Motor neuron (in vitro differentiated cells): ENCODE measurements at regions not wholly inside any gene's neighbourhood (a gene's known extent, or its start where the extent isn't known, plus 50 kb on each side); places are given as distances from the start of the nearest gene placed in this dataset.
A peak's percentile ranks its signal among the peaks of the same experiment; 100 is the strongest.

Experiments
- ATAC-seq, 8 experiments: fragments of 200-7000 bp; cut with Tn5 transposase; replicated peaks in 6 of 8; 2 replicates each; pipeline ENCODE4 v1.8.0; 2021; ENCODE audit warnings: mild to moderate bottlenecking in 8 of 8, moderate library complexity in 8 of 8
- H3K27ac ChIP-seq, 2 donors: fragments of 250-450 bp; sonication (Bioruptor Pico); 2 replicates each; pipeline ENCODE4 v1.9.0; 2021; ENCODE audit warnings: antibody characterized with exemption in 2 of 2, mild to moderate bottlenecking in 2 of 2, moderate library complexity in 1 of 2
- H3K4me1 ChIP-seq, 2 donors: fragments of 250-450 bp; sonication (Bioruptor Pico); replicated peaks in 1 of 2; 2 replicates each; pipeline ENCODE4 v1.6.1; 2021; ENCODE audit warnings: antibody characterized with exemption in 2 of 2, mild to moderate bottlenecking in 2 of 2, moderate library complexity in 1 of 2
- H3K4me3 ChIP-seq, 5 donors: fragments of 250-450 bp; sonication (Bioruptor Pico); 2 replicates each; pipeline ENCODE4 v1.9.0; 2021; ENCODE audit warnings: antibody characterized with exemption in 5 of 5, mild to moderate bottlenecking in 5 of 5, moderate library complexity in 4 of 5
- WGBS, 10 experiments: fragments of 450-650 bp; shearing (Covaris generic); methylation state at CpG; one replicate each; pipeline ENCODE4 v1.0.0; 2022; 5-methylcytosine and 5-hydroxymethylcytosine counted together
- in situ Hi-C, 9 experiments: fragments of 400-800 bp; cut with MboI; loops; one replicate each; pipeline ENCODE4 v1.15.0; 2021; ENCODE audit warnings: low sequenced_read_pairs in 9 of 9, low pct_unique_long_range_greater_than_20kb in 2 of 9; ENCODE audit not compliant: unreplicated experiment in 9 of 9

DNA sequence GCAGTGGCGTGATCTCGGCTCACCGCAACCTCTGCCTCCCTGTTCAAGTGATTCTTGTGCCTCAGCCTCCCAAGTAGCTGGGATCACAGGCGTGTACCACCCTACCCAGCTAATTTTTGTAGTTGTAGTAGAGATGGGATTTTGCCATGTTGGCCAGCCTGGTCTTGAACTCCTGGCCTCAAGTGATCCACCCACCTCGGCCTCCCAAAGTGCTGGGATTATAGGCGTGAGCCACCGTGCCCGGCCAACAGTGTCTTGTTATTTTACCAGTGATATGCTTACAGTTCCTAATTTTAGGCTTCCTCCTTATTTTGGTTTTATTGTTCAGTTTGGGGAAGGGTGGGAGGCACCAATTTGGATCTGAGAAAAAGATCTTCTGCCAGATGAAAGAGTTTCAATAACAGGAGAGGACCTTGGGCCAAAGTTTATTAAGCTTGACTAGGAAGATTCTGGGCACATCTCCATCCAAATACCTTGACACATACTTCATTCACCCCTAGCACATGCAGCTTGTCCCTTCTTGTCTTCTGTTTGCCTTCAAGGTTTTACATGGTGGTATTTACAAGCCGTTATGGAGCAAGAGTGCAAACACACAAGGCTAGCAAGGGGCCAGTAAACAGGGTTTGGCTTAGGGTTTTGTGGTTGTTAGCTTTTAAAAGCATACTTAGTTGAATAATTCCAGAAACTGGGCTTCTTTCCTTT is 168.1 kb upstream of the DMRT1 start:
- in situ Hi-C loops, result no loop called here
- peak overlapping the region in 1 of 2 donors; percentile 51 for H3K27ac ChIP-seq
- WGBS, 10 experiments, result 28 to 96% (median 60%) methylated on average over 1 to 7 of the region's 9 CpGs; no CpG with 5 or more reads in 1 of the 10 experiments
- ATAC-seq, result peak in 1 of 8 experiments; percentile 42
- H3K4me1 ChIP-seq, result peaks cover 14 to 20% of the 10 kb centered on the region in 2 donors
- no peak overlapping the region for H3K4me3 ChIP-seq

DNA sequence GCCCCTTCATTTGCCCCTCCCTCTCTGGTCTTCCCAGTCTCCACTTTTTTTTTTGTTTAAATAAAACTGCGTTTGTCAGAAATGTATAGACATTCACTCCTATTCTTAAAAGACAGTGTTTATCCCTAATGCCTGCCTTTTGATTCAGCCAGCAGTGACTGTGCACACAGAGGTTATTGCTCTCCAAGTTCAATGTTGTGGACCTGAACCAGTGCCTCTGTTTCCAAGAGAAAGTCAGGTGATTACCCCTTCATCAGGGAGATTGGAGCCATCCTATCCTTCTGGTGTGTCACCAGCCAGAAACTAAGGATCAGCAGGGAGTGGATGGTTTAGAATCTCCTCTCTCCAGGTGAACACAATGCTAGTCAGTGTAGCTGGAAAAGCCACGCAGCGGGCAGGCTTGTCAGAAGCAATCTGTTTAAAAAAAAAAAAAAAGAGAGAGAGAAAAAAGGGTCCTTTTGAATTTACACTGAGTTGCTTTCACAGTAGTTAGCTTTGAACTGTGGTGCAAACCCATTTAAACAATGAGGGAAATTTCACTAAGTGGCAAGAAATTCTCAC is 167.5 kb upstream of the DMRT1 start:
- peak in 5 of 8 experiments; percentile 31 to 64 (median 44) for ATAC-seq
- H3K4me1 ChIP-seq, result peaks cover 14 to 20% of the 10 kb centered on the region in 2 donors
- 0 to 90% (median 37%) methylated on average over 1 to 3 of the region's 3 CpGs for WGBS, 10 experiments
- H3K27ac ChIP-seq, result peak overlapping the region in 1 of 2 donors; percentile 25
- no peak overlapping the region for H3K4me3 ChIP-seq
- in situ Hi-C loops, result no loop called here

DNA sequence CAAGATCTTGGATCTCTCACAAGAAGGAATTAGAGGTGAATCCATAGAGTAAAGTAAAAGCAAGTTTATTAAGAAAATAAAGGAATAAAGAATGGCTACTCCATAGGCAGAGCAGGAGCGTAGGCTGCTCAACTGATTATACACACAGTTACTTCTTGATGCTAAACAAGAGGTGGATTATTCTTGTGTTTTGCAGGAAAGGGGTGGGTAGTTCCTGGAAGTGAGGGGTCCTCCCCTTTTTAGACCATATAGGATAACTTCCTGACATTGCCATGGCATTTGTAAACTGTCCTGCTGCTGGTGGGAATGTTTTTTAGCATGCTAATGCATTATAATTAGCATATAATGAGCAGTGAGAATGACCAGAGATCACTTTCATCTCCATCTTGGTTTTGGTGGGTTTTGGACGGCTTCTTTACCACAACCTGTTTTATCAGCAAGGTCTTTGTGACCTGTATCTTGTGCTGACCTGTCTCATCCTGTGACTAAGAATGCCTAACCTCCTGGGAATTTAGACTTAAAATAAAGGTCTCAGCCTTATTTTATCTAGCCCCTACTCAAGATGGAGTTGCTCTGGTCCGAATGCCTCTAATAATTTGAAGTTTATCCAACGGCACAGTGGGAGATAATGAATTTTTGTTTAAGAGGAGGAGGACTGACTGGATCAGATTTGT is 165.7 kb upstream of the DMRT1 start:
- Histone ChIP-seq H3K4me3 (no peak overlapping the region), H3K27ac (no peak overlapping the region), H3K4me1 (peaks cover 14 to 20% of the 10 kb centered on the region in 2 donors)
- peak in 1 of 8 experiments; percentile 44 for ATAC-seq
- WGBS, 10 experiments, result 55 to 86% (median 80%) methylated on average over 1 to 4 of the region's 4 CpGs; no CpG with 5 or more reads in 1 of the 10 experiments
- in situ Hi-C loops, result no loop called here

DNA sequence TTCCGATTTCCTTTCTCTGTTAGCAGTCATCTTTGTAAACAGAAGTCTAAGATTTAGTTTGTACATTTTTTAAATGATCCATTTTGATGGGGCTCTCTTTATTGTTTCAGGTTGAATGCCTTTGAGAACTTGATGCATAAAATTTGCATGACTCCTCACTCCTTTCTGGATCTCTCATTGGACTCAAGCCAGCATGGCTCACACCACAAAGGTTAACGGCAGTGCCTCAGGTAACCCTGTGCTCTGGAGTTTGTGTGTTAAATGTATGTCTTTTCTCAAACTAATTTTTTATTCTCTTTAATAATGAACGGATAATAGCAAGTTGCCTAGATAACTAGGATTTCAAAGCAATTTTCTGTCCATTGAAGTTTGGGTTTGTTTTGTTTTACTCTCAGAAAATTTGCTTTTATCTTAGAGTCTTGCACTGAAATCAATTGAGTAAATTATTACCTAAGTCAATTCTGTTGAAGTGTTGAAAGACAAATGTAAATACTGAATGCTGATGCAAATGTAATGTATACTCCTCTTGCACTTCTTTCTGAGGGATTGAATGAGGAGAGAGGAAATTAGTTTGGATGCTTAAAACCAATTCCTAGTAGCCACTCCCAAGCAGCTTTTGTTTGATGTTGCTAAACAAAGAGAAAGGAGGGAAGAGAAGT is 164.6 kb upstream of the DMRT1 start:
- WGBS, 10 experiments, result 22 to 90% (median 56%) methylated on average over 2 to 3 of the region's 3 CpGs; no CpG with 5 or more reads in 1 of the 10 experiments
- peak in 1 of 8 experiments; percentile 60 for ATAC-seq
- Histone ChIP-seq H3K4me1 (peaks cover 14 to 20% of the 10 kb centered on the region in 2 donors), H3K27ac (no peak overlapping the region), H3K4me3 (no peak overlapping the region)
- in situ Hi-C loops, result no loop called here

DNA sequence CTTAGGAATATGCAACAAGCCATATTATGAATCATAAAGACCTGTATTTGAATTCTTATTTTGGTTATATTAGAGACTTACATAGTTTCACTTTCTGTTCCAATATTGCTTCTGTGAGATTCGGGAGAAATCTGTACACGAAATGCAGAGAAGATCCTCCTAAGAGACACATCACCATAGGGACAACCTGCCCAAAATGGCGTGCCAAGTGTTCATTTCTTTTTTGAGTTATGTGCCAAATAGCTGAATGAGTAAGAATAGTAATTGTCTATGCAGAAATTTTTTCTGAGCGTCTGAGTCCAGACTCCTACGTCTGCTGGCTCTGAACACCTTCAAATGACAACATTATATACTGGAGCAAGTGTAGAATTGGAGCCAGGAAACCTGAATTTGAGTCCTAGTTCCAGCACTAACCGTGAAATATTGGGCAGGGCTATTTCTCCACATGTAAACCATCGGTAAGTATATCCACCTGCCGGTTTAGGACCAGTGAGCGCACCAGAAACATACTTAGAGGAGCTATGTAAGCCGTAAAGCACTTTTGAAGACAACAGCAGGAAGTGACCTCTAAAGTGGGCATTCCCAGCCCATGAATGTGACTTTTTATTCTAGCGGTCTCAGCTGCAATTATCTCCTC is 163.9 kb upstream of the DMRT1 start:
- ATAC-seq, result peak in 3 of 8 experiments; percentile 50 to 81 (median 61)
- 13 to 100% (median 80%) methylated on average over 1 to 11 of the region's 11 CpGs for WGBS, 10 experiments
- H3K27ac ChIP-seq, result no peak overlapping the region
- in situ Hi-C loops, result no loop called here
- no peak overlapping the region for H3K4me3 ChIP-seq
- peaks cover 14 to 19% of the 10 kb centered on the region in 2 donors for H3K4me1 ChIP-seq

DNA sequence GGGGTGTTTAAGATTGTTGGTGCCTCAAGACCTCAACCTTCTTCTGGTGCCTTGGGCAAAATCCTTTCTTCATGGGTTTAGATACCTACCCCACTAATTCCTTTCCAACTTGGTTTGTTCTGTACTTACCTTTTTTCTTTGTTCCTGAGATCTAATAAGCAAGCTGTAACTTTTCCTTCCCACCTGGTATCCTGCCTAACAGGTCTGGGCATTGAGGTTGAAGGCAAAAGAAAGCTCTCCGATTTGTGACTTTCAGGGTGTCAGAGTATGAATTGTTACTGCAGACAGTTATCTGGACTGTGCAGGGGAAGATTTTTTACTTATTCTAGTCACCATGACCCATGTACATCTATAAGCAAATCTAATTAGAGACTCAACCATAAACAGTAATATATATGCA is 162.6 kb upstream of the DMRT1 start:
- Histone ChIP-seq H3K4me1 (peaks cover 9% of the 10 kb centered on the region in 2 donors), H3K27ac (no peak overlapping the region), H3K4me3 (no peak overlapping the region)
- 100% methylated on average over 1 of the region's 1 CpG; no CpG with 5 or more reads in 6 of the 10 experiments for WGBS, 10 experiments
- ATAC-seq, result no peak
- in situ Hi-C loops, result no loop called here

DNA sequence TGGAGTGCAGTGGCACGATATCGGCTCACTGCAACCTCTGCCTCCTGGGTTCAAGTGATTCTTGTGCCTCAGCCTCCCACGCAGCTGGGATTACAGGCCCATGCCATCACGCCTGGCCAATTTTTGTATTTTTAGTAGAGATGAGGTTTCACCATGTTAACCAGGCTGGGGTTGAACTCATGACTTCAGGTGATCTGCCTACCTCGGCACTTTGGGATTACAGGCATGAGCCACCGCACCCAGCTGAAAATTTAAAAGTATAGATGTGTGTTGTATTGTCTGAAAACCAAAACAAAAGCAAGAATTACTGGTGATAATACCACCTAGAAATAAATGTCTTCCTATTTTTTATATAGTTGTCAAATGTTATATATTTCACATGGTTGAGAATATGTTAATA is 162.0 kb upstream of the DMRT1 start:
- in situ Hi-C loops, result no loop called here

DNA sequence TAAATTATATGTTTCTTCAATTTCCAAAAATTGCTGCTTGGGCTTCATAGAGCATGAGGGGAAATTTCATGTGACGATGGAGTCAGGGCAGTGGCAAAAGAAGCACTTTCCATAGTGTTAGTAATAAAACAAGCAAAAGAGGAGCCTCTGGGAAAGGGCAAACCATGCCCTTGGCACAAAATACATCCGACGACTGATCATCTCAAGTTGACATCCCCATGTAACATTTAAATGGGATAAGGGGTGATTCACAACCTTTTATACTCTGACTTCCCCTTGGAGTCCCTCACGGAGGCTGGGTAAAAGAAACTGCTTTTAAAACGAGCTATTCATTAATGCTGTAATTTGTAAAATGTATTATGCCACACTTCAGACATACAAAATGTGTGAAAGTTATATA is 161.4 kb upstream of the DMRT1 start:
- no peak overlapping the region for H3K4me3 ChIP-seq
- no peak overlapping the region for H3K27ac ChIP-seq
- ATAC-seq, result no peak
- in situ Hi-C loops, result no loop called here
- H3K4me1 ChIP-seq, result peaks cover 9 to 12% of the 10 kb centered on the region in 2 donors
- WGBS, 10 experiments, result 60 to 100% (median 78%) methylated on average over 1 to 5 of the region's 5 CpGs; no CpG with 5 or more reads in 1 of the 10 experiments

More for the DNA sequence above, 162.0 kb upstream of the DMRT1 start:
- WGBS, 10 experiments, result 88 to 100% (median 100%) methylated on average over 1 to 5 of the region's 6 CpGs; no CpG with 5 or more reads in 2 of the 10 experiments
- H3K27ac ChIP-seq, result no peak overlapping the region
- ATAC-seq, result no peak
- no peak overlapping the region for H3K4me3 ChIP-seq
- peaks cover 9 to 12% of the 10 kb centered on the region in 2 donors for H3K4me1 ChIP-seq

DNA sequence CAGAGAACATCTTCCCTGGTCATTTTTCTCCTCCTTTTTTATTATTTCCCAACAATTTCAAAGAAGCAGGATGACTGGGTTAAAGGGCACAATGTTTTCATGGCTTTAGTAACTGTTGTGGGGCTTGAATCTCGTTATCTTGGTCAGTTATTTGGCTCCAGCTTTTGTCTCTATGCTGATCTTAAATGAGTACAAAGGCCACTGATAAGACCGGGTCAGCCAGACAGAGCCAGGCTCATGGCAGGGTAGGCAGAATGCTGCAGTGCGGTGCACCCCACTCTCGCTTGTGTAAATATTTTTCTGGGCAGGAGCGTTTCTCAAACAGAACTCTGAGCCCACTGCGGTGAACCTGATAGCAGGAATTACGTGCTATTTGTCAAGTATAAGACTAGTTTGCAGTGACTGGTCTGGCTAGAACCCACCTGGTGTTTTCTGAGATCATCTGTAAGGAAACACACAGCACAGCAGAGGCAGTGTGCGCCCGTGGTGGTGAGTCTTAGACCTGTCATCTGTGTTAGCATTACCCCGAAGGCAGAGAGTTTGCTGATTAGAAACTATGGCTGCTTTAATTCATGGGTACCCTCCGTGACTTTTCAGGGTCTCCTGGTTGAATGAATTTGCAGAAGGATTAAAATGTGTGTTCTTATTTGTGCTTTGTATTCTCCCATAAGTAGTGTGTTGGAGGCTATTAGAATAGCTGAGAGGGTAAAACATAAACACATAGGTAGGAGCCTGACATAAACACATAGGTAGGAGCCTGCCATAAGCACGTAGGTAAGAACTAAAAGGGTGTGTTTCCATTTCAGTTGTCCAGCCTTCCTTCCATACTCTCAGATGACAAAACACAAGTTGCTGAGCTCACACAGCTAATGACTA is 158.6 kb upstream of the DMRT1 start:
- WGBS, 10 experiments, result 68 to 100% (median 87%) methylated on average over 1 to 8 of the region's 12 CpGs
- H3K27ac ChIP-seq, result no peak overlapping the region
- peak in 1 of 8 experiments; percentile 27 for ATAC-seq

DNA sequence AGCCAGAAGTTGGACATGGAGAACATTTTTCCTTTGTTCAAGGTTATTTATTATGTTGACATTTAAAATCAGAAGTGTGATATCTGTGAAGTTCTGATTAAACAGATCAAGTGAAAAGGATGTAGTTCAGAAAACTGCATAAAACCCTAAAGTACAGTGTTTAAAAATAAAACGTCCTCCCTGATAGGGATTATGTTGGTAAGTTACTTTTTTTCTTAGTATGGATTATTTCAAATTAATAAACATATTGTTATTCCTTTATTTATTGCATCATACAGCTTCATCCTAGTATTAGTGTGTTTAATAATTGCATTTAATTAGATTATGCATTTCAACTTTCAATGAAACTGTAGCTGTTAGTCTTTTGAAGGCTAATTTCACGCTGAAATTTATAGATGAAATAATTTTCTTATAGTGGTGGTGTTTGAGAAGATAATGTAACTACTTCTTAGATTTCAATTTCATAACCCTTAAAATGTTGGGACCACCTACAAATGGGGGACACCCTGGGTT is 157.9 kb upstream of the DMRT1 start:
- Histone ChIP-seq H3K4me3 (no peak overlapping the region), H3K4me1 (peaks cover 8 to 9% of the 10 kb centered on the region in 2 donors), H3K27ac (no peak overlapping the region)
- in situ Hi-C loops, result no loop called here
- no peak for ATAC-seq
- 10 to 76% (median 47%) methylated on average over 2 of the region's 2 CpGs; no CpG with 5 or more reads in 2 of the 10 experiments for WGBS, 10 experiments

More for the DNA sequence above, 158.6 kb upstream of the DMRT1 start:
- in situ Hi-C loops, result no loop called here
- Histone ChIP-seq H3K4me3 (no peak overlapping the region), H3K4me1 (peaks cover 8 to 9% of the 10 kb centered on the region in 2 donors)

DNA sequence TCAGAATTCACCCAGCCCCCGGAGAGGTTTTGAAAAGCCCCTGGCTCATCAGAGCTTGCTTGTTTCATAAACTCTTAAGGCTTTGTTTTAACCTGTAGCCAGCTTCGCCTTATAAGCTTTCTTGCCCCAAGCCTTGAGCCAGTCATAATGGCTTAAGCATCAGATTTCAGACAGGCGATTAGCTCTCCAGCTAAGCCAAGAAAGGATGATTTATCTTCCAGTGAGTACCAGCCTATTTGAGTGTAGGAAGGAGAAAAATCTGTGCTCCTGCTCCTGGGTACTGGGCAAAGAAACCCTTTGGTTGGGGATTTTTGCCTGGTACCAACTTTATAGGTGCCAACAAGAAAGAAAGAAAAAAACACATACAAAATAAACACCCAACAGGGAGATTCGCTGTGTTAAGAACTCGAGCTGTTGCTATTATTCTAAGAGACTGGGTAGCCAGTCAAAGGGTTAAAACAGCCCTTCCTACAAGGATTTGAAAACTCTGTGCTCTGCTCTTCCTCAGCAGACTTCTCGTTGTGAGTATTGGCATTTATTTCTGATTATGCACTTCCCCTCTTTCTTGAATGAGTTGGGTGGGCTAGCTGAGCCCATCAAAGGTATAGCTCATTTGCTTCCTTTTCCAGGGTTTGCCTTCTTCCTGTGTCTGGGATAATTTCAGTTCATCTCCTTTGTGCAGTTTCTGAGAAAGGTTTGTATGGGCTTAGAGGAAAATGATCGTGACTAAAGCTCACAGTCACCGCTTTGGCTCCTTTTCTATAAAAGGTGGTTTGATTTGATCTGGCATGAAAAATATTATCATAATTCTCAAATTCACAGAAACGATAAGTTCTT is 157.2 kb upstream of the DMRT1 start:
- Histone ChIP-seq H3K4me1 (peaks cover 8 to 9% of the 10 kb centered on the region in 2 donors), H3K4me3 (no peak overlapping the region), H3K27ac (no peak overlapping the region)
- ATAC-seq, result peak in 7 of 8 experiments; percentile 42 to 77 (median 62)
- in situ Hi-C loops, result no loop called here
- WGBS, 10 experiments, result 1 to 80% (median 36%) methylated on average over 1 to 9 of the region's 9 CpGs
